ENCODE measurements at regions not wholly inside any gene's neighbourhood (a gene's known extent, or its start where the extent isn't known, plus 50 kb on each side); places are given as distances from the start of the nearest gene placed in this dataset.
"Not testable (repeated sequence)": the region's sequence is repeated elsewhere in the genome, so short reads cannot be mapped to it uniquely, and the experiment has no call there.

- not testable (repeated sequence) for TF ChIP-seq CTCF (IDR thresholded peaks at IDR 0.05 in 2 of 3, conservative IDR thresholded peaks at IDR 0.05 in 1 of 3; ENCODE audit: control insufficient read depth in 2 of 3, extremely low read depth in 1 of 3, insufficient read depth in 1 of 3, low read depth in 3 of 3, low read length in 3 of 3); TAF1 (IDR thresholded peaks at IDR 0.05; ENCODE audit: borderline replicate concordance, low read depth, low read length); USF2 (IDR thresholded peaks at IDR 0.05; ENCODE audit: borderline replicate concordance, low read depth, low read length); RCOR1 (conservative IDR thresholded peaks at IDR 0.05; ENCODE audit: low read depth, low read length); SMAD1 (IDR thresholded peaks at IDR 0.05; ENCODE audit: low read depth, partially characterized antibody); MTA2 (IDR thresholded peaks at IDR 0.05; ENCODE audit: low read depth); RFX5 (IDR thresholded peaks at IDR 0.05; ENCODE audit: low read depth, low read length)
Measured at GRCh38 chr4:168008112-168008511, 84.2 kb upstream of the ANXA10 start.

All from GM12878 (cell line).